ENCODE measurements at regions not wholly inside any gene's neighbourhood (a gene's known extent, or its start where the extent isn't known, plus 50 kb on each side); places are given as distances from the start of the nearest gene placed in this dataset.

DNA sequence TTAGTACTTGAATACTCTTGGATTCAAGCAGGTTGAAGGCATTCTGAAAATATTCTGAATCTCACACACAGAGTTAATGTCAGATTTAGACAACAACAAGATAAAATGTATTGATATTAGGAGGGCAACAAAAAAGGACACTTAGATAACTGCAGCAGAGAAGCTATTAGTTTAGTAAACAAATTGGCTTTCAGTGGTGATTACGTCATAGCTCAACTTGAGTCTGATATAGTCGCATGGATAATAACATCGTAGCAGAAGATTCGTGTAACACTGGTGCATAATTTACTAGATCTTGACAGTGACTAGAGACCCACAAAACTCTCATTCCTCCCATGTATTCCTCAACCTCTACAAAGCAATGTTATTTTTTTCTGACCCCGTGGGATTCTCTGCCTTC, 268.3 kb downstream of the KCNJ2 start:
- TF ChIP-seq POLR2A (IDR thresholded peaks at IDR 0.05; ENCODE audit: low read depth, low read length): no peak
- TF ChIP-seq CTCF (IDR thresholded peaks at IDR 0.05; ENCODE audit: extremely low read depth in 1 of 2, insufficient read depth in 1 of 2, low read depth in 1 of 2, low read length in 2 of 2): no peak
- no peak for TF ChIP-seq EZH2 (IDR thresholded peaks at IDR 0.05; ENCODE audit: borderline replicate concordance, low read depth, low read length, severe bottlenecking)
- no peak for TF ChIP-seq FOS (IDR thresholded peaks at IDR 0.05; ENCODE audit: borderline replicate concordance, insufficient read depth, low read length)
- TF ChIP-seq JUN (IDR thresholded peaks at IDR 0.05; ENCODE audit: borderline replicate concordance, insufficient read depth, insufficient read length, low read depth): no peak
- TF ChIP-seq MAX (IDR thresholded peaks at IDR 0.05; ENCODE audit: insufficient read depth, insufficient read length): no peak

Measured in endothelial cell of umbilical vein (primary cell).